ENCODE measurements at regions not wholly inside any gene's neighbourhood (a gene's known extent, or its start where the extent isn't known, plus 50 kb on each side); places are given as distances from the start of the nearest gene placed in this dataset.

DNA sequence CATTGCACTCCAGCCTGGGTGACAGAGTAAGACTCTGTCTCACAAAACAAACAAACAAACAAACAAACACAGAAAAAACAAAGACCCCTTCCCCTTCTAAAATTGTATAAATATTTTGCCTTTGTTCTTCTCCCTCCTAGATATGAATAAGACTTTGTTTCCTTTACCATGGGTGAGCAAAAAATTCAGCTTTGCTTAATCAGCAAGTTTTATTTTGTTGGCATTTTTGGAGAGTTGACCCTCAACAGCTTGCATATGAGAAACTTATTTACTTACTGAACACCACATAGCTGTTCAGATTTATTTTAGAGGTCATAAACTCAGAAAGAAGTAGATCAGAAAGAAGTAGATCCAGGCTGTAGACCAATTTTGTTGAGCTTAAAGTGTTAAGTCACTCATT is 395.2 kb upstream of the TOM1L1 start:
- TF ChIP-seq EZH2 (IDR thresholded peaks at IDR 0.05; ENCODE audit: borderline replicate concordance, low read length) (no peak), CTCF (IDR thresholded peaks at IDR 0.05; ENCODE audit: low read length) (no peak)
- no peak overlapping the region for H3K4me2 ChIP-seq (ENCODE audit: low read length)
- no peaks in the 10 kb centered on the region for H3K9me3 ChIP-seq (ENCODE audit: low read length)
- H3K9me2 ChIP-seq (ENCODE audit: low read depth, low read length), result no peaks in the 10 kb centered on the region
- H3K9ac ChIP-seq (ENCODE audit: low read length), result no peak overlapping the region
- H3K36me3 ChIP-seq (ENCODE audit: insufficient read depth, low read length), result no peaks in the 10 kb centered on the region
- no peaks in the 10 kb centered on the region for H3F3A ChIP-seq (ENCODE audit: insufficient read depth, low read length)
- H3K27me3 ChIP-seq (ENCODE audit: insufficient read depth, low read length), result no peaks in the 10 kb centered on the region
- no peak overlapping the region for H3K27ac ChIP-seq (ENCODE audit: low read depth, low read length, poor library complexity, severe bottlenecking)
- H3K4me3 ChIP-seq (ENCODE audit: low read depth, low read length, poor library complexity, severe bottlenecking), result no peak overlapping the region
- H3K4me1 ChIP-seq (ENCODE audit: insufficient read depth, low read length, severe bottlenecking), result no peaks in the 10 kb centered on the region
- H3K79me2 ChIP-seq (ENCODE audit: insufficient read depth, low read length), result no peaks in the 10 kb centered on the region
- no peak overlapping the region for H2AFZ ChIP-seq (ENCODE audit: low read length)
- no peaks in the 10 kb centered on the region for H4K20me1 ChIP-seq (ENCODE audit: insufficient read depth, low read length)

- H3K9me2 ChIP-seq (ENCODE audit: low read depth, low read length), result no peaks in the 10 kb centered on the region
- no peaks in the 10 kb centered on the region for H3K36me3 ChIP-seq (ENCODE audit: insufficient read depth, low read length)
- H2AFZ ChIP-seq (ENCODE audit: low read length), result no peak overlapping the region
- no peak overlapping the region for H3K4me3 ChIP-seq (ENCODE audit: low read depth, low read length, poor library complexity, severe bottlenecking)
- no peaks in the 10 kb centered on the region for H3K27me3 ChIP-seq (ENCODE audit: insufficient read depth, low read length)
- H3K4me1 ChIP-seq (ENCODE audit: insufficient read depth, low read length, severe bottlenecking), result no peaks in the 10 kb centered on the region
- H3F3A ChIP-seq (ENCODE audit: insufficient read depth, low read length), result no peaks in the 10 kb centered on the region
- no peak overlapping the region for H3K4me2 ChIP-seq (ENCODE audit: low read length)
- no peaks in the 10 kb centered on the region for H3K79me2 ChIP-seq (ENCODE audit: insufficient read depth, low read length)
- H3K9ac ChIP-seq (ENCODE audit: low read length), result no peak overlapping the region
- H3K9me3 ChIP-seq (ENCODE audit: low read length), result no peaks in the 10 kb centered on the region
- TF ChIP-seq CTCF (IDR thresholded peaks at IDR 0.05; ENCODE audit: low read length), result no peak
- no peak for TF ChIP-seq EZH2 (IDR thresholded peaks at IDR 0.05; ENCODE audit: borderline replicate concordance, low read length)
- H4K20me1 ChIP-seq (ENCODE audit: insufficient read depth, low read length), result no peaks in the 10 kb centered on the region
- H3K27ac ChIP-seq (ENCODE audit: low read depth, low read length, poor library complexity, severe bottlenecking), result no peak overlapping the region
These were observed 381.9 kb upstream of the TOM1L1 start for GRCh38 chr17:54518706-54519105.

DNA sequence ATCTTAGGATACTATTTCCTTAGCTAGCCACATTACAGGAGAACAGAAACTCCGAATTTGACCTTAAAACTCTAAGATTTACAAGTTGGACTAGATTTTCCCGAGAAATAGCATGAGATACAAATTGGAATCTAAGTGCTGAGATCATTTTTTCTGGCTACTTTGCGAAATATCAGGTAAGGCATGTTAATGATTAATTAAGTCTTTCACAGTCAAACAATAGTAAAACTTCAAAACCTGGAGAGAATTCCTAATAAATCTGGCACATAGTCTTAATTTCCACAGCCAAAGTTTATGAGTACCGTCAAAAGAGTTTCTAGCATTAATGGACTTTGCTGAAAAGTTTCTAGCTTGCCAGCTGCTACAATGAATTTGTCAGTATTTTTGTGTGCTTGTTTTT is 379.5 kb upstream of the TOM1L1 start:
- Histone ChIP-seq H3K79me2 (ENCODE audit: insufficient read depth, low read length) (no peaks in the 10 kb centered on the region), H3K27ac (ENCODE audit: low read depth, low read length, poor library complexity, severe bottlenecking) (no peak overlapping the region), H3K4me2 (ENCODE audit: low read length) (no peak overlapping the region), H2AFZ (ENCODE audit: low read length) (no peak overlapping the region), H3K9me3 (ENCODE audit: low read length) (no peaks in the 10 kb centered on the region), H3K4me3 (ENCODE audit: low read depth, low read length, poor library complexity, severe bottlenecking) (no peak overlapping the region), H3K4me1 (ENCODE audit: insufficient read depth, low read length, severe bottlenecking) (no peaks in the 10 kb centered on the region), H3F3A (ENCODE audit: insufficient read depth, low read length) (no peaks in the 10 kb centered on the region), H4K20me1 (ENCODE audit: insufficient read depth, low read length) (no peaks in the 10 kb centered on the region), H3K36me3 (ENCODE audit: insufficient read depth, low read length) (no peaks in the 10 kb centered on the region), H3K9ac (ENCODE audit: low read length) (no peak overlapping the region), H3K9me2 (ENCODE audit: low read depth, low read length) (no peaks in the 10 kb centered on the region), H3K27me3 (ENCODE audit: insufficient read depth, low read length) (no peaks in the 10 kb centered on the region)
- TF ChIP-seq EZH2 (IDR thresholded peaks at IDR 0.05; ENCODE audit: borderline replicate concordance, low read length) (no peak), CTCF (IDR thresholded peaks at IDR 0.05; ENCODE audit: low read length) (no peak)

Data from OCI-LY1 (cell line).